ENCODE measurements at regions not wholly inside any gene's neighbourhood (a gene's known extent, or its start where the extent isn't known, plus 50 kb on each side); places are given as distances from the start of the nearest gene placed in this dataset.

DNA sequence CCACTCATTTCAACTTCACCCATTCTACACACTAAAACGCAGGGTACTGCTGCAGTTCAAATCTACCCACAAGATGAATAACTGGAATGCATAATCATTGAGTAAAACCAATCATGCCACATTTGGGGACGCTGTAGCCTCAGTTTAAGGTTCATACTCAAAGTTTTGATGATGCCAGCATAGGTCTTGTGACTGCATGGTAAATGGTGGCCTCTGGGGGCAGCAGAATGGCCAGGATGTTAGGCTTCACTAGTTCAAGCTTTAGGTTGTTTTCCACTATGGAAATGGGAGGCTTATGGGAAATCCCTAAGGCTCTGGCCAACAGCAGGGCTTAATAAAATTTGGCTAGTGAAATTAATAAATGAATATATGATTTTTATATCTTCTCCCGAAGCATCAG is 104.3 kb upstream of the TSC22D2 start:
- no peak overlapping the region for H3K4ac ChIP-seq (ENCODE audit: low read depth, low read length)
- no peak overlapping the region for H3K56ac ChIP-seq (ENCODE audit: insufficient read length, low read depth, low read length)
- TF ChIP-seq, protein P1, sequence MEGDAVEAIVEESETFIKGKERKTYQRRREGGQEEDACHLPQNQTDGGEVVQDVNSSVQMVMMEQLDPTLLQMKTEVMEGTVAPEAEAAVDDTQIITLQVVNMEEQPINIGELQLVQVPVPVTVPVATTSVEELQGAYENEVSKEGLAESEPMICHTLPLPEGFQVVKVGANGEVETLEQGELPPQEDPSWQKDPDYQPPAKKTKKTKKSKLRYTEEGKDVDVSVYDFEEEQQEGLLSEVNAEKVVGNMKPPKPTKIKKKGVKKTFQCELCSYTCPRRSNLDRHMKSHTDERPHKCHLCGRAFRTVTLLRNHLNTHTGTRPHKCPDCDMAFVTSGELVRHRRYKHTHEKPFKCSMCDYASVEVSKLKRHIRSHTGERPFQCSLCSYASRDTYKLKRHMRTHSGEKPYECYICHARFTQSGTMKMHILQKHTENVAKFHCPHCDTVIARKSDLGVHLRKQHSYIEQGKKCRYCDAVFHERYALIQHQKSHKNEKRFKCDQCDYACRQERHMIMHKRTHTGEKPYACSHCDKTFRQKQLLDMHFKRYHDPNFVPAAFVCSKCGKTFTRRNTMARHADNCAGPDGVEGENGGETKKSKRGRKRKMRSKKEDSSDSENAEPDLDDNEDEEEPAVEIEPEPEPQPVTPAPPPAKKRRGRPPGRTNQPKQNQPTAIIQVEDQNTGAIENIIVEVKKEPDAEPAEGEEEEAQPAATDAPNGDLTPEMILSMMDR (conservative IDR thresholded peaks at IDR 0.05): peak; percentile 69
- no peaks in the 10 kb centered on the region for H3K27me3 ChIP-seq (ENCODE audit: insufficient read depth, low read length)
- H3T11ph ChIP-seq (ENCODE audit: low read length): no peak overlapping the region
- no peak overlapping the region for H3K27ac ChIP-seq (ENCODE audit: insufficient read length, low read depth, low read length)
- no peak overlapping the region for H2BK20ac ChIP-seq (ENCODE audit: low read depth, low read length, poor library complexity, severe bottlenecking)
- no peak overlapping the region for H4K5ac ChIP-seq (ENCODE audit: insufficient read length, low read depth, low read length)
- H3K79me2 ChIP-seq (ENCODE audit: insufficient read depth, low read length): no peaks in the 10 kb centered on the region
- no peak overlapping the region for H2BK12ac ChIP-seq (ENCODE audit: insufficient read length, low read depth, low read length)
- H3K4me3 Mint-ChIP-seq: no peak overlapping the region
- H3K9me3 Mint-ChIP-seq: no peaks in the 10 kb centered on the region
- no peak overlapping the region for H2BK5ac ChIP-seq (ENCODE audit: insufficient read length, low read length)
- H3K9me3 ChIP-seq (ENCODE audit: control insufficient read depth, low read depth, low read length): no peaks in the 10 kb centered on the region
- H3K14ac ChIP-seq (ENCODE audit: insufficient read depth, low read length): no peak overlapping the region
- H4K91ac ChIP-seq (ENCODE audit: insufficient read length, low read depth, low read length): no peak overlapping the region
- H3K27me3 Mint-ChIP-seq (ENCODE audit: low read depth): no peaks in the 10 kb centered on the region
- H4K8ac ChIP-seq (replicated peaks; ENCODE audit: insufficient read length, low read depth, low read length): no peak overlapping the region
- H3K23ac ChIP-seq (ENCODE audit: insufficient read length, low read depth, low read length): no peak overlapping the region
- DNase-seq: no peak
- peaks cover 5 to 6% of the 10 kb centered on the region in 2 experiments for H3K4me1 Mint-ChIP-seq
- no peak overlapping the region for H2AFZ ChIP-seq (ENCODE audit: low read length)
- WGBS (ENCODE audit: extremely low coverage, insufficient read length, low lambda C conversion rate): no CpG with 5 or more reads among the region's 3 CpGs
- H3K79me1 ChIP-seq (ENCODE audit: insufficient read depth, low read depth, low read length, poor library complexity, severe bottlenecking): no peaks in the 10 kb centered on the region
- no peaks in the 10 kb centered on the region for H3K23me2 ChIP-seq (ENCODE audit: insufficient read length, low read depth, low read length, poor library complexity, severe bottlenecking)
- H3K18ac ChIP-seq (ENCODE audit: insufficient read length, low read depth, low read length): no peak overlapping the region
- no peaks in the 10 kb centered on the region for H3K4me1 ChIP-seq (ENCODE audit: insufficient read depth, low read length)
- no peak overlapping the region for H3K27ac Mint-ChIP-seq
- H3K36me3 Mint-ChIP-seq (ENCODE audit: insufficient read depth in 1 of 3, low read depth in 3 of 3): no peaks in the 10 kb centered on the region
- no peak overlapping the region for H2AK5ac ChIP-seq (ENCODE audit: insufficient read length, low read length)
- H4K20me1 ChIP-seq (ENCODE audit: control insufficient read depth, insufficient read depth, insufficient read length): no peaks in the 10 kb centered on the region
- no peak overlapping the region for H2BK120ac ChIP-seq (ENCODE audit: low read depth, low read length, poor library complexity, severe bottlenecking)
- no peak overlapping the region for H3K9ac ChIP-seq (ENCODE audit: extremely low read depth, insufficient read length, low read length)
- H2BK15ac ChIP-seq (ENCODE audit: low read depth, low read length): no peak overlapping the region
- no peak overlapping the region for H3K4me2 ChIP-seq (ENCODE audit: insufficient read depth, insufficient read length, low read length)
